ENCODE measurements at regions not wholly inside any gene's neighbourhood (a gene's known extent, or its start where the extent isn't known, plus 50 kb on each side); places are given as distances from the start of the nearest gene placed in this dataset.

GRCh38 chr5:122532035-122532434 lies 220.0 kb downstream of the SNCAIP start:
- H4K20me1 ChIP-seq (ENCODE audit: insufficient read depth, low read length): no peaks in the 10 kb centered on the region
- no peak overlapping the region for H3K27ac ChIP-seq (ENCODE audit: low read depth, low read length, poor library complexity, severe bottlenecking)
- no peak for TF ChIP-seq CTCF (IDR thresholded peaks at IDR 0.05; ENCODE audit: low read length)
- TF ChIP-seq EZH2 (IDR thresholded peaks at IDR 0.05; ENCODE audit: borderline replicate concordance, low read length): no peak
- H2AFZ ChIP-seq (ENCODE audit: low read length): no peak overlapping the region
- H3K9ac ChIP-seq (ENCODE audit: low read length): no peak overlapping the region
- no peaks in the 10 kb centered on the region for H3K36me3 ChIP-seq (ENCODE audit: insufficient read depth, low read length)
- H3K4me1 ChIP-seq (ENCODE audit: insufficient read depth, low read length, severe bottlenecking): no peaks in the 10 kb centered on the region
- H3K4me2 ChIP-seq (ENCODE audit: low read length): no peak overlapping the region
- H3K79me2 ChIP-seq (ENCODE audit: insufficient read depth, low read length): no peaks in the 10 kb centered on the region
- H3K27me3 ChIP-seq (ENCODE audit: insufficient read depth, low read length): no peaks in the 10 kb centered on the region
- no peaks in the 10 kb centered on the region for H3F3A ChIP-seq (ENCODE audit: insufficient read depth, low read length)
- no peaks in the 10 kb centered on the region for H3K9me3 ChIP-seq (ENCODE audit: low read length)
- H3K4me3 ChIP-seq (ENCODE audit: low read depth, low read length, poor library complexity, severe bottlenecking): no peak overlapping the region
- no peaks in the 10 kb centered on the region for H3K9me2 ChIP-seq (ENCODE audit: low read depth, low read length)

GRCh38 chr5:122533825-122534224 lies 221.8 kb downstream of the SNCAIP start:
- no peaks in the 10 kb centered on the region for H3K9me2 ChIP-seq (ENCODE audit: low read depth, low read length)
- TF ChIP-seq EZH2 (IDR thresholded peaks at IDR 0.05; ENCODE audit: borderline replicate concordance, low read length) (no peak), CTCF (IDR thresholded peaks at IDR 0.05; ENCODE audit: low read length) (no peak)
- no peaks in the 10 kb centered on the region for H3K27me3 ChIP-seq (ENCODE audit: insufficient read depth, low read length)
- no peaks in the 10 kb centered on the region for H3K9me3 ChIP-seq (ENCODE audit: low read length)
- no peaks in the 10 kb centered on the region for H4K20me1 ChIP-seq (ENCODE audit: insufficient read depth, low read length)
- no peak overlapping the region for H3K27ac ChIP-seq (ENCODE audit: low read depth, low read length, poor library complexity, severe bottlenecking)
- H3K4me2 ChIP-seq (ENCODE audit: low read length): no peak overlapping the region
- H3F3A ChIP-seq (ENCODE audit: insufficient read depth, low read length): no peaks in the 10 kb centered on the region
- H3K4me3 ChIP-seq (ENCODE audit: low read depth, low read length, poor library complexity, severe bottlenecking): no peak overlapping the region
- no peaks in the 10 kb centered on the region for H3K4me1 ChIP-seq (ENCODE audit: insufficient read depth, low read length, severe bottlenecking)
- H2AFZ ChIP-seq (ENCODE audit: low read length): no peak overlapping the region
- H3K9ac ChIP-seq (ENCODE audit: low read length): no peak overlapping the region
- no peaks in the 10 kb centered on the region for H3K36me3 ChIP-seq (ENCODE audit: insufficient read depth, low read length)
- H3K79me2 ChIP-seq (ENCODE audit: insufficient read depth, low read length): no peaks in the 10 kb centered on the region

- Histone ChIP-seq H3K79me2 (ENCODE audit: insufficient read depth, low read length) (no peaks in the 10 kb centered on the region), H3K4me3 (ENCODE audit: low read depth, low read length, poor library complexity, severe bottlenecking) (no peak overlapping the region), H3K4me1 (ENCODE audit: insufficient read depth, low read length, severe bottlenecking) (no peaks in the 10 kb centered on the region), H3K9ac (ENCODE audit: low read length) (no peak overlapping the region), H2AFZ (ENCODE audit: low read length) (no peak overlapping the region), H3K27me3 (ENCODE audit: insufficient read depth, low read length) (no peaks in the 10 kb centered on the region), H3K36me3 (ENCODE audit: insufficient read depth, low read length) (no peaks in the 10 kb centered on the region), H3K9me3 (ENCODE audit: low read length) (no peaks in the 10 kb centered on the region), H3K27ac (ENCODE audit: low read depth, low read length, poor library complexity, severe bottlenecking) (no peak overlapping the region), H3K4me2 (ENCODE audit: low read length) (no peak overlapping the region), H3K9me2 (ENCODE audit: low read depth, low read length) (no peaks in the 10 kb centered on the region), H3F3A (ENCODE audit: insufficient read depth, low read length) (no peaks in the 10 kb centered on the region), H4K20me1 (ENCODE audit: insufficient read depth, low read length) (no peaks in the 10 kb centered on the region)
- TF ChIP-seq CTCF (IDR thresholded peaks at IDR 0.05; ENCODE audit: low read length): no peak
- no peak for TF ChIP-seq EZH2 (IDR thresholded peaks at IDR 0.05; ENCODE audit: borderline replicate concordance, low read length)
Measured at GRCh38 chr5:122534829-122535228, 222.8 kb downstream of the SNCAIP start.
